Liver (tissue), 8 donors: ENCODE measurements at regions not wholly inside any gene's neighbourhood (a gene's known extent, or its start where the extent isn't known, plus 50 kb on each side); places are given as distances from the start of the nearest gene placed in this dataset.

Experiments
- DNase-seq: peaks from one replicate; pipeline ENCODE4 v3.0.0-alpha.2; 2017; ENCODE audit warnings: low spot score
- H3K27ac ChIP-seq, 2 donors: one replicate each; pipeline ENCODE4 v1.7.0; 2013; ENCODE audit warnings: inconsistent platforms in 2 of 2, low read length in 2 of 2, control low read depth in 1 of 2, low read depth in 1 of 2, mild to moderate bottlenecking in 1 of 2
- H3K27me3 ChIP-seq, 4 donors: one replicate each; pipeline versions ENCODE4 v1.6.1 to v1.7.0; 2013; ENCODE audit warnings: low read length in 3 of 4, inconsistent platforms in 1 of 4, mild to moderate bottlenecking in 1 of 4, moderate library complexity in 1 of 4; ENCODE audit not compliant: control insufficient read depth in 4 of 4, insufficient read depth in 4 of 4
- H3K36me3 ChIP-seq, 4 donors: one replicate each; pipeline versions ENCODE4 v1.6.1 to v1.7.0; 2013; ENCODE audit warnings: low read length in 3 of 4, mild to moderate bottlenecking in 3 of 4, low read depth in 1 of 4, moderate library complexity in 1 of 4; ENCODE audit not compliant: control insufficient read depth in 4 of 4, insufficient read depth in 3 of 4
- H3K4me1 ChIP-seq, 4 donors: one replicate each; pipeline versions ENCODE4 v1.6.1 to v1.7.0; 2013; ENCODE audit warnings: low read length in 3 of 4, mild to moderate bottlenecking in 3 of 4, moderate library complexity in 1 of 4; ENCODE audit not compliant: control insufficient read depth in 4 of 4, insufficient read depth in 4 of 4
- H3K4me3 ChIP-seq, 3 donors: one replicate each; pipeline versions ENCODE4 v1.6.1 to v1.7.0; 2013; ENCODE audit warnings: low read length in 3 of 3, control low read depth in 1 of 3, low read depth in 1 of 3, mild to moderate bottlenecking in 1 of 3
- H3K9ac ChIP-seq, 2 donors: one replicate each; pipeline ENCODE4 v1.7.0; 2013; ENCODE audit warnings: low read length in 2 of 2, mild to moderate bottlenecking in 2 of 2, moderate library complexity in 2 of 2, control low read depth in 1 of 2, low read depth in 1 of 2
- H3K9me3 ChIP-seq, 4 donors: one replicate each; pipeline versions ENCODE4 v1.6.1 to v1.7.0; 2013; ENCODE audit warnings: low read length in 3 of 4; ENCODE audit not compliant: control insufficient read depth in 4 of 4
- ATF3 ChIP-seq: IDR thresholded peaks from 2 replicates; pipeline ENCODE4 v1.6.1; 2016; ENCODE audit warnings: antibody characterized with exemption
- CTCF ChIP-seq: fragments of 150-350 bp; IDR thresholded peaks from 2 replicates; pipeline ENCODE4 v1.5.1; 2017; ENCODE audit warnings: improper control_type of control experiment, low read depth, low read length; ENCODE audit not compliant: missing input control
- EGR1 ChIP-seq, 2 donors: IDR thresholded peaks; 2 replicates each; pipeline ENCODE4 v1.6.1; 2016 to 2018; ENCODE audit warnings: antibody characterized with exemption in 2 of 2, low read depth in 2 of 2
- FOXA1 ChIP-seq: IDR thresholded peaks from 2 replicates; pipeline ENCODE4 v1.6.1; 2016; ENCODE audit warnings: antibody characterized with exemption
- FOXA2 ChIP-seq: IDR thresholded peaks from 2 replicates; pipeline ENCODE4 v1.6.1; 2016; ENCODE audit warnings: antibody characterized with exemption
- GABPA ChIP-seq, 2 donors: IDR thresholded peaks in 1 of 2; conservative IDR thresholded peaks in 1 of 2; 2 replicates each; pipeline ENCODE4 v1.6.1; 2016; ENCODE audit warnings: antibody characterized with exemption in 2 of 2, mild to moderate bottlenecking in 1 of 2, moderate library complexity in 1 of 2
- HNF4A ChIP-seq, 2 donors: conservative IDR thresholded peaks; 2 replicates each; pipeline ENCODE4 v1.6.1; 2016; ENCODE audit warnings: antibody characterized with exemption in 2 of 2, mild to moderate bottlenecking in 2 of 2
- HNF4G ChIP-seq: IDR thresholded peaks from 2 replicates; pipeline ENCODE4 v1.6.1; 2016; ENCODE audit warnings: antibody characterized with exemption
- JUND ChIP-seq, 2 donors: IDR thresholded peaks; 2 replicates each; pipeline ENCODE4 v1.6.1; 2016; ENCODE audit warnings: antibody characterized with exemption in 2 of 2
- MAX ChIP-seq: IDR thresholded peaks from 2 replicates; pipeline ENCODE4 v1.6.1; 2016; ENCODE audit warnings: antibody characterized with exemption
- NR2F2 ChIP-seq: IDR thresholded peaks from 2 replicates; pipeline ENCODE4 v1.6.1; 2016; ENCODE audit warnings: antibody characterized with exemption
- RAD21 ChIP-seq, 2 donors: IDR thresholded peaks; 2 replicates each; pipeline ENCODE4 v1.6.1; 2016; ENCODE audit warnings: antibody characterized with exemption in 2 of 2, mild to moderate bottlenecking in 2 of 2
- RXRA ChIP-seq, 2 donors: IDR thresholded peaks; 2 replicates each; pipeline ENCODE4 v1.6.1; 2017 to 2018; ENCODE audit warnings: antibody characterized with exemption in 2 of 2, mild to moderate bottlenecking in 1 of 2
- SP1 ChIP-seq: IDR thresholded peaks from 2 replicates; pipeline ENCODE4 v1.6.1; 2018; ENCODE audit warnings: antibody characterized with exemption, mild to moderate bottlenecking
- TAF1 ChIP-seq: conservative IDR thresholded peaks from 2 replicates; pipeline ENCODE4 v1.6.1; 2016; ENCODE audit warnings: antibody characterized with exemption, mild to moderate bottlenecking
- YY1 ChIP-seq: IDR thresholded peaks from 2 replicates; pipeline ENCODE4 v1.6.1; 2016; ENCODE audit warnings: antibody characterized with exemption, mild to moderate bottlenecking
- ZBTB33 ChIP-seq: IDR thresholded peaks from 2 replicates; pipeline ENCODE4 v1.6.1; 2016; ENCODE audit warnings: antibody characterized with exemption
- WGBS: extraction: QIAGEN DNeasy Blood & Tissue Kit; methylation state at CpG from one replicate; pipeline ENCODE4 v1.1.7; 2013; 5-methylcytosine and 5-hydroxymethylcytosine counted together
- donor health status: healthy.
- donor health status: healthy.
- donor health status: healthy.
- donor health status: healthy.
- donor health status: healthy.

GRCh38 chr14:84804895-84805294 lies 725.0 kb upstream of the FLRT2 start:
- peaks cover 0 to 1% (median 0%) of the 10 kb centered on the region in 4 donors for H3K9me3 ChIP-seq
- H3K36me3 ChIP-seq = no peaks in the 10 kb centered on the region
- 34% methylated on average over 1 of the region's 1 CpG for WGBS
- no peak overlapping the region for H3K9ac ChIP-seq
- H3K27me3 ChIP-seq = no peaks in the 10 kb centered on the region
- no peak overlapping the region for H3K4me3 ChIP-seq
- no peak for TF ChIP-seq GABPA (IDR thresholded peaks at IDR 0.05 in 1 of 2, conservative IDR thresholded peaks at IDR 0.05 in 1 of 2)
- TF ChIP-seq SP1 = no peak
- TF ChIP-seq ATF3 = no peak
- no peak for TF ChIP-seq NR2F2
- TF ChIP-seq RAD21 (IDR thresholded peaks at IDR 0.05) = no peak
- no peak for TF ChIP-seq HNF4A (conservative IDR thresholded peaks at IDR 0.05)
- no peak for TF ChIP-seq EGR1 (IDR thresholded peaks at IDR 0.05; ENCODE audit: low read depth in 2 of 2)
- no peak for TF ChIP-seq RXRA (IDR thresholded peaks at IDR 0.05)
- no peak for TF ChIP-seq MAX
- no peak for TF ChIP-seq YY1
- no peak for TF ChIP-seq ZBTB33
- no peak overlapping the region for H3K27ac ChIP-seq
- no peak for DNase-seq
- H3K4me1 ChIP-seq = no peaks in the 10 kb centered on the region

- Histone ChIP-seq H3K9me3 (peaks cover 0 to 1% (median 0%) of the 10 kb centered on the region in 4 donors), H3K36me3 (no peaks in the 10 kb centered on the region), H3K9ac (no peak overlapping the region), H3K27ac (no peak overlapping the region), H3K4me3 (no peak overlapping the region), H3K4me1 (no peaks in the 10 kb centered on the region), H3K27me3 (no peaks in the 10 kb centered on the region)
- no peak for TF ChIP-seq CTCF
- no peak for TF ChIP-seq FOXA2
- TF ChIP-seq MAX = no peak
- no peak for TF ChIP-seq TAF1
- no peak for TF ChIP-seq HNF4A (conservative IDR thresholded peaks at IDR 0.05)
- TF ChIP-seq NR2F2 = no peak
- TF ChIP-seq ATF3 = no peak
- TF ChIP-seq GABPA (IDR thresholded peaks at IDR 0.05 in 1 of 2, conservative IDR thresholded peaks at IDR 0.05 in 1 of 2) = no peak
- no peak for TF ChIP-seq RAD21 (IDR thresholded peaks at IDR 0.05)
- no peak for TF ChIP-seq HNF4G
- no peak for TF ChIP-seq JUND (IDR thresholded peaks at IDR 0.05)
- TF ChIP-seq YY1 = no peak
- TF ChIP-seq SP1 = no peak
- TF ChIP-seq FOXA1 = no peak
- no peak for DNase-seq
These were observed 723.8 kb upstream of the FLRT2 start for GRCh38 chr14:84806181-84806580.
